Smooth muscle cell (in vitro differentiated cells): ENCODE measurements at regions not wholly inside any gene's neighbourhood (a gene's known extent, or its start where the extent isn't known, plus 50 kb on each side); places are given as distances from the start of the nearest gene placed in this dataset.
A peak's percentile ranks its signal among the peaks of the same experiment; 100 is the strongest.

ENCODE experiments used
- DNase-seq: peaks from one replicate; lab custom pipeline; 2025; ENCODE audit not compliant: unreplicated experiment; lab: John Stamatoyannopoulos, UW
- H2AFZ ChIP-seq: fragments of 200-600 bp; sonication (generic); 2 replicates; pipeline ENCODE4 v1.6.0; 2016; ENCODE audit warnings: antibody characterized with exemption, low read depth, mild to moderate bottlenecking
- H3F3A ChIP-seq: fragments of 200-600 bp; sonication (generic); 2 replicates; pipeline ENCODE4 v1.6.0; 2017; ENCODE audit warnings: antibody characterized with exemption, low read depth
- H3K27ac ChIP-seq: fragments of 200-600 bp; sonication (generic); 2 replicates; pipeline ENCODE4 v1.5.1; 2016; ENCODE audit warnings: low read depth, mild to moderate bottlenecking
- H3K27me3 ChIP-seq: fragments of 200-600 bp; sonication (generic); 2 replicates; pipeline ENCODE4 v1.6.1; 2016; ENCODE audit warnings: low read depth, mild to moderate bottlenecking
- H3K36me3 ChIP-seq: fragments of 200-600 bp; sonication (generic); 2 replicates; pipeline ENCODE4 v1.5.1; 2016; ENCODE audit warnings: low read depth
- H3K4me1 ChIP-seq: fragments of 200-600 bp; sonication (generic); 2 replicates; pipeline ENCODE4 v1.5.1; 2016; ENCODE audit warnings: low read depth
- H3K4me2 ChIP-seq: fragments of 200-600 bp; sonication (generic); 2 replicates; pipeline ENCODE4 v1.6.0; 2016; ENCODE audit warnings: mild to moderate bottlenecking
- H3K4me3 ChIP-seq: fragments of 200-600 bp; sonication (generic); 2 replicates; pipeline ENCODE4 v1.5.1; 2016; ENCODE audit warnings: mild to moderate bottlenecking
- H3K79me2 ChIP-seq: fragments of 200-600 bp; sonication (generic); 2 replicates; pipeline ENCODE4 v1.6.0; 2016; ENCODE audit warnings: low read depth, mild to moderate bottlenecking
- H3K9ac ChIP-seq: fragments of 200-600 bp; sonication (generic); 2 replicates; pipeline ENCODE4 v1.6.0; 2016; ENCODE audit warnings: low read depth
- H3K9me3 ChIP-seq: fragments of 200-600 bp; sonication (generic); replicated peaks from 2 replicates; pipeline ENCODE4 v1.5.1; 2016; ENCODE audit warnings: low read depth
- H4K20me1 ChIP-seq: fragments of 200-600 bp; sonication (generic); 2 replicates; pipeline ENCODE4 v1.6.0; 2016; ENCODE audit warnings: low read depth
- WGBS: methylation state at CpG from one replicate; pipeline ENCODE4 v1.1.7; 2016; ENCODE audit warnings: low lambda C conversion rate; 5-methylcytosine and 5-hydroxymethylcytosine counted together
- TF ChIP-seq, protein P1 (sequence below): fragments of 200-600 bp; sonication (generic); IDR thresholded peaks from 2 replicates; pipeline ENCODE4 v1.5.1; 2017; ENCODE audit warnings: borderline replicate concordance, mild to moderate bottlenecking, antibody characterized with exemption; ENCODE audit not compliant: insufficient read depth, poor library complexity, severe bottlenecking

DNA sequence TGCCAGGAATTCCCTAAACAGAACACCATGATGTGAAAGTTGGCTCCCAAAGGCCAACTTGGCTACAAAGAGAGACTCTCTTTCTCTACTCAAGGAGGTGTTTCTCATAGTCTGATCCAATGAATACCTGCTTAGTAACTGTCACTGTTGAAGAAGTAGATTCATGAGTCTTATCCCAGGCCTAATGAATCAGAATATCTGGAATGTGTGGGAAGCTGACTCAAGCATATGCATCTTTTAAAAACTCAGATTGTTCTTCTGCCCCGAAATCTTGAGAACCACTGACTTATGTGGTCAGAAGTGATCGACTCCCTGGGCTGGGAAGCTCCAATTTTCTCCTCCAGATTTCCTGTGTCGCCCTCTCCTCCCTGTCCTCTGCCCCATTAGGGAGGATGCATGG lies 345.6 kb downstream of the PLK2 start:
- H3K36me3 ChIP-seq = no peaks in the 10 kb centered on the region
- H2AFZ ChIP-seq = peak overlapping the region; percentile 70
- H3K27me3 ChIP-seq = no peaks in the 10 kb centered on the region
- H3K9ac ChIP-seq = no peak overlapping the region
- peak overlapping the region; percentile 46 for H3K4me2 ChIP-seq
- H3K4me3 ChIP-seq = no peak overlapping the region
- no peaks in the 10 kb centered on the region for H4K20me1 ChIP-seq
- WGBS = 45% methylated on average over 3 of the region's 3 CpGs
- H3K9me3 ChIP-seq = no peaks in the 10 kb centered on the region
- peaks cover 8% of the 10 kb centered on the region for H3K4me1 ChIP-seq
- H3K27ac ChIP-seq = peak overlapping the region; percentile 52
- no peak for DNase-seq
- no peaks in the 10 kb centered on the region for H3K79me2 ChIP-seq
- H3F3A ChIP-seq = no peaks in the 10 kb centered on the region
- TF ChIP-seq, protein P1, sequence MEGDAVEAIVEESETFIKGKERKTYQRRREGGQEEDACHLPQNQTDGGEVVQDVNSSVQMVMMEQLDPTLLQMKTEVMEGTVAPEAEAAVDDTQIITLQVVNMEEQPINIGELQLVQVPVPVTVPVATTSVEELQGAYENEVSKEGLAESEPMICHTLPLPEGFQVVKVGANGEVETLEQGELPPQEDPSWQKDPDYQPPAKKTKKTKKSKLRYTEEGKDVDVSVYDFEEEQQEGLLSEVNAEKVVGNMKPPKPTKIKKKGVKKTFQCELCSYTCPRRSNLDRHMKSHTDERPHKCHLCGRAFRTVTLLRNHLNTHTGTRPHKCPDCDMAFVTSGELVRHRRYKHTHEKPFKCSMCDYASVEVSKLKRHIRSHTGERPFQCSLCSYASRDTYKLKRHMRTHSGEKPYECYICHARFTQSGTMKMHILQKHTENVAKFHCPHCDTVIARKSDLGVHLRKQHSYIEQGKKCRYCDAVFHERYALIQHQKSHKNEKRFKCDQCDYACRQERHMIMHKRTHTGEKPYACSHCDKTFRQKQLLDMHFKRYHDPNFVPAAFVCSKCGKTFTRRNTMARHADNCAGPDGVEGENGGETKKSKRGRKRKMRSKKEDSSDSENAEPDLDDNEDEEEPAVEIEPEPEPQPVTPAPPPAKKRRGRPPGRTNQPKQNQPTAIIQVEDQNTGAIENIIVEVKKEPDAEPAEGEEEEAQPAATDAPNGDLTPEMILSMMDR = no peak

DNA sequence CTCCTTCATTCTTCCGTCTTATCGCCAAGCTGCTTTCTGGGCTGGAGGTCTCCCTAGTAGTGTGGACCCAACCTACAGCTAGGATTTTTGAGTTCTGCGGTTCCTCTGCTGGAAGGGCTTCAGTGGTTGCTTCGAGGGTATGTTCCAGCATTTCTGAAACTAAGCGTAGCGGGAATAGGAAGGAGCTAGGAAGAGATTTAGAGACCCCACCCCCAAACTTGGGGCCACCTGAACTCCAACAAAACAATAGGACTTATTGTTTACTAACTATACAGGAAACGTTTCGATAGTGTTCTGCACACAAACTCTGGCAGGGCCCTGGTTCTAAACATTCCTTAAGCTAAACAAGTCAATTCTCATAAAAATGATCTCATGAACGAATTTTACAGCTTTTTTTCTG lies 346.7 kb downstream of the PLK2 start:
- Histone ChIP-seq H2AFZ (no peak overlapping the region), H3K9me3 (no peaks in the 10 kb centered on the region), H3K4me1 (no peaks in the 10 kb centered on the region), H3K36me3 (no peaks in the 10 kb centered on the region), H3F3A (no peaks in the 10 kb centered on the region), H4K20me1 (no peaks in the 10 kb centered on the region), H3K9ac (no peak overlapping the region), H3K4me3 (no peak overlapping the region), H3K27me3 (no peaks in the 10 kb centered on the region), H3K79me2 (no peaks in the 10 kb centered on the region), H3K4me2 (no peak overlapping the region), H3K27ac (no peak overlapping the region)
- WGBS = 91% methylated on average over 9 of the region's 9 CpGs
- DNase-seq = no peak
- TF ChIP-seq, protein P1 = no peak

DNA sequence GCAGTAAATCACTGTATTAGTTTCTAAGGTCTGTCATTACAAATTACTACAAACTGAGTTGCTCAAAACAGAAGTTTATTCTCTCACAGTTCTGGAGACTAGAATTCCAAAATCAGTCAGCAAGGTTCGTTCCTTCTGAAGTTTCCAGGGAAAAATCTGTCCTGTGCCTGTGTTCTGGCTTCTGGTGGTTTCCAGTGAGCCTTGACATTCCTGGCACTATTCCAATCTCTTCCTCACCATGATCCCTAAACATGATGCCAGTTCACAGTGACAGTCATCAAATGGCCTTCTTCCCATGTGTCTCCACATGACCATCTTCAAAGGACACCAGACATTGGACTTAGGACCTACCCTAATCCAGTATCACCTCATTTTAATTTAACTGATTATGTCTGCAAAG lies 351.4 kb downstream of the PLK2 start:
- 47% methylated on average over 1 of the region's 1 CpG for WGBS
- no peaks in the 10 kb centered on the region for H3F3A ChIP-seq
- H4K20me1 ChIP-seq = no peaks in the 10 kb centered on the region
- H3K9me3 ChIP-seq = no peaks in the 10 kb centered on the region
- no peak for DNase-seq
- H3K36me3 ChIP-seq = no peaks in the 10 kb centered on the region
- H3K4me3 ChIP-seq = no peak overlapping the region
- H3K4me2 ChIP-seq = peak overlapping the region; percentile 60
- no peak overlapping the region for H3K9ac ChIP-seq
- H3K4me1 ChIP-seq = no peaks in the 10 kb centered on the region
- H3K27ac ChIP-seq = peak overlapping the region; percentile 41
- H3K27me3 ChIP-seq = no peaks in the 10 kb centered on the region
- H2AFZ ChIP-seq = no peak overlapping the region
- TF ChIP-seq, protein P1 = no peak
- H3K79me2 ChIP-seq = no peaks in the 10 kb centered on the region

DNA sequence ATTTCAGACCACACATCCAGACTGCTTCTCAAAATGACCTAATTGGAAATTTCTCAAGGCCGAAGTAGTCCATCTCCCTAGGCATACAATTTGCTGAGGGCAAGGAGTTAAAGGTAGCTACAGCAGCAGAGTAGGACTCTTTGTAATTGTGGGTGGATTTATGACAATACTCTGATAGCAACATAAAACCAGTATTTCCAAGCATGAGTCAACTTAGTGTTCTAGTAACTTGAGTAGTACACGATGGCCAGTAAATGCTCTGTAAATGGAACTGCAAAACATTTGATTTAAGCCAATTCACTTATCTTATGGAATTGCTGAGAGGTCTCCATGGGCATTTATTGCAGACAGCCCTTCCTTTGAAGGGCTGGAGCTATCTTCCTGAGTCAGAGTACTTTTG lies 352.2 kb downstream of the PLK2 start:
- Histone ChIP-seq H3K9ac (no peak overlapping the region), H3K27ac (peak overlapping the region; percentile 41), H3F3A (no peaks in the 10 kb centered on the region), H3K4me1 (no peaks in the 10 kb centered on the region), H3K4me2 (peak overlapping the region; percentile 60), H2AFZ (peak overlapping the region; percentile 32), H4K20me1 (no peaks in the 10 kb centered on the region), H3K36me3 (no peaks in the 10 kb centered on the region), H3K79me2 (no peaks in the 10 kb centered on the region), H3K9me3 (no peaks in the 10 kb centered on the region), H3K27me3 (no peaks in the 10 kb centered on the region), H3K4me3 (no peak overlapping the region)
- 30% methylated on average over 2 of the region's 2 CpGs for WGBS
- no peak for DNase-seq
- TF ChIP-seq, protein P1 = no peak
